CD4-positive, CD25-positive, alpha-beta regulatory T cell (primary cell): ENCODE measurements at regions not wholly inside any gene's neighbourhood (a gene's known extent, or its start where the extent isn't known, plus 50 kb on each side); places are given as distances from the start of the nearest gene placed in this dataset.
A peak's percentile ranks its signal among the peaks of the same experiment; 100 is the strongest.

Source experiments
- ATAC-seq, 2 donors: fragments of 150-1000 bp; cut with Tn5 transposase; one replicate each; pipeline ENCODE4 v1.10.0; 2021; ENCODE audit warnings: low read depth in 2 of 2, moderate number of reproducible peaks in 2 of 2, moderate library complexity in 1 of 2
- DNase-seq, 3 donors: peaks; one replicate each; pipeline versions ENCODE4 v3.0.0 to v3.0.0-alpha.2; 2012 to 2022; ENCODE audit warnings: mixed read lengths in 1 of 3
- H3K27ac ChIP-seq: one replicate; pipeline ENCODE4 v1.7.0; 2013; ENCODE audit warnings: mild to moderate bottlenecking, low read length; ENCODE audit not compliant: insufficient read depth, poor library complexity, severe bottlenecking
- H3K27me3 ChIP-seq: one replicate; pipeline ENCODE4 v1.7.0; 2013; ENCODE audit warnings: low read length; ENCODE audit not compliant: control insufficient read depth, insufficient read depth
- H3K36me3 ChIP-seq: one replicate; pipeline ENCODE4 v1.7.0; 2013; ENCODE audit warnings: mild to moderate bottlenecking, low read length, moderate library complexity; ENCODE audit not compliant: control insufficient read depth, insufficient read depth
- H3K4me1 ChIP-seq: 2 replicates; pipeline ENCODE4 v1.7.0; 2013; ENCODE audit warnings: mild to moderate bottlenecking, low read length; ENCODE audit not compliant: insufficient read depth, control insufficient read depth, poor library complexity, severe bottlenecking
- H3K4me3 ChIP-seq: one replicate; pipeline ENCODE4 v1.7.0; 2013; ENCODE audit warnings: low read depth, mild to moderate bottlenecking, low read length, moderate library complexity
- H3K9me3 ChIP-seq, 2 experiments: 1 replicate in 1 of 2; 2 replicates in 1 of 2; pipeline ENCODE4 v1.7.0; 2013; ENCODE audit warnings: low read length in 2 of 2, mild to moderate bottlenecking in 1 of 2, moderate library complexity in 1 of 2; ENCODE audit not compliant: control insufficient read depth in 2 of 2
- H3K27ac Mint-ChIP-seq, 3 donors: one replicate each; pipeline ENCODE4 v1.8.0; 2020 to 2022; ENCODE audit warnings: mild to moderate bottlenecking in 3 of 3, mixed read lengths in 3 of 3, moderate library complexity in 2 of 3
- H3K27me3 Mint-ChIP-seq: one replicate; pipeline ENCODE4 v1.8.0; 2022; ENCODE audit warnings: mild to moderate bottlenecking, mixed read lengths
- H3K36me3 Mint-ChIP-seq: one replicate; pipeline ENCODE4 v1.8.0; 2020; ENCODE audit warnings: mixed read lengths
- H3K4me1 Mint-ChIP-seq, 4 donors: one replicate each; pipeline ENCODE4 v1.8.0; 2020 to 2022; ENCODE audit warnings: mixed read lengths in 4 of 4, mild to moderate bottlenecking in 1 of 4
- H3K4me3 Mint-ChIP-seq, 4 donors: one replicate each; pipeline ENCODE4 v1.8.0; 2020 to 2022; ENCODE audit warnings: mild to moderate bottlenecking in 4 of 4, mixed read lengths in 4 of 4, moderate library complexity in 3 of 4
- H3K9me3 Mint-ChIP-seq, 7 donors: one replicate each; pipeline ENCODE4 v1.8.0; 2020 to 2022; ENCODE audit warnings: mixed read lengths in 7 of 7, mild to moderate bottlenecking in 3 of 7, moderate library complexity in 2 of 7

- no peaks in the 10 kb centered on the region for H3K27me3 Mint-ChIP-seq
- no peak for ATAC-seq
- Histone ChIP-seq H3K27me3 (no peaks in the 10 kb centered on the region), H3K27ac (no peak overlapping the region), H3K4me3 (no peak overlapping the region), H3K36me3 (no peaks in the 10 kb centered on the region), H3K4me1 (no peaks in the 10 kb centered on the region), H3K9me3 (no peaks in the 10 kb centered on the region)
- H3K36me3 Mint-ChIP-seq = no peaks in the 10 kb centered on the region
- H3K4me3 Mint-ChIP-seq = no peak overlapping the region
- peaks cover 0 to 6% (median 3%) of the 10 kb centered on the region in 7 donors for H3K9me3 Mint-ChIP-seq
- DNase-seq = no peak
- no peak overlapping the region for H3K27ac Mint-ChIP-seq
- no peaks in the 10 kb centered on the region for H3K4me1 Mint-ChIP-seq
Measured at GRCh38 chr18:60663060-60663989, 290.8 kb upstream of the MC4R start.

GRCh38 chr18:60664736-60665135 lies 292.2 kb upstream of the MC4R start:
- Mint-ChIP-seq H3K4me1 (no peaks in the 10 kb centered on the region), H3K27me3 (no peaks in the 10 kb centered on the region), H3K36me3 (no peaks in the 10 kb centered on the region), H3K27ac (no peak overlapping the region), H3K4me3 (no peak overlapping the region), H3K9me3 (peaks cover 0 to 6% (median 4%) of the 10 kb centered on the region in 7 donors)
- Histone ChIP-seq H3K9me3 (no peaks in the 10 kb centered on the region), H3K27me3 (no peaks in the 10 kb centered on the region), H3K36me3 (no peaks in the 10 kb centered on the region), H3K4me3 (no peak overlapping the region), H3K27ac (no peak overlapping the region), H3K4me1 (no peaks in the 10 kb centered on the region)
- ATAC-seq = no peak
- DNase-seq = no peak

DNA sequence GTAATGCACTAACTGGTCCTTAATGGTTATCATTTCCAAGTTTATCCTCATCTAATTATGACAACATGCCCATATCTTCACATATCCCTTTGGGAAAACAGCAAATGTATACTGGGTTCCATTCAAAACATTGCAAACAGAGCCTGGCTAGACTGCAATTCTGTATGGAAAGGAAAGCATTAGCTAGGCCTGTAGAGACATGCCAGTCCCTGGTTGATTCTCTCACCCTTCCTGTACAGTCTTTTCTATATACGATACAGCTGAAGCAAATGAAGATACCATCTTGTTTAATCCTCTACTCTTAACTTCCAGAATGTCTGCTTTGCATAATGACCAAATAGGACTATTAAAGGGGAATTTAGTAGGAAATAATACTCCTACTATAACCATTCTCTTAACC lies 294.4 kb upstream of the MC4R start:
- no peak overlapping the region for H3K4me3 ChIP-seq
- H3K4me3 Mint-ChIP-seq = no peak overlapping the region
- H3K4me1 ChIP-seq = no peaks in the 10 kb centered on the region
- H3K36me3 Mint-ChIP-seq = no peaks in the 10 kb centered on the region
- no peak overlapping the region for H3K27ac Mint-ChIP-seq
- no peak for ATAC-seq
- no peaks in the 10 kb centered on the region for H3K27me3 Mint-ChIP-seq
- peaks cover 0 to 6% (median 4%) of the 10 kb centered on the region in 7 donors for H3K9me3 Mint-ChIP-seq
- no peak for DNase-seq
- no peaks in the 10 kb centered on the region for H3K27me3 ChIP-seq
- no peaks in the 10 kb centered on the region for H3K4me1 Mint-ChIP-seq
- H3K27ac ChIP-seq = no peak overlapping the region
- no peaks in the 10 kb centered on the region for H3K36me3 ChIP-seq
- H3K9me3 ChIP-seq = no peaks in the 10 kb centered on the region

DNA sequence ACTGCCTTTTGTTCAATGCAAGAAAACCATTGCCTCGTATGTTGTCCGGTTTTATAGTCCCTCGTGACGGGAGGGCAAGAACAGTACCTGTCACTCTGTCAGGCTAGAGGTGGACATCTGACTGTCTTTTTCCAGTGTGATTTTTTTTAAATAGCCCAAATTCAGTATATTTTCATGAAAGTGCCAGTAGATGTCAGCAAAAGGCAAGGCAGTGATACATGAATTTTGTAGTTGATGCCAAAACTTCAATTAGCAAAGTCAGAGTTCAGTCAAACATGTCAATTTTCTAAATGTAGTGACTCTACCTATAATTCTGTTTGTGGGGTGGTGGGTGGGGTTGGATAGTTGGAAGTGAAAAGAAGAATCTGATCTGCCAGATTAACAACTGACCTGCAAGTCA lies 296.0 kb upstream of the MC4R start:
- Histone ChIP-seq H3K4me3 (no peak overlapping the region), H3K36me3 (no peaks in the 10 kb centered on the region), H3K4me1 (no peaks in the 10 kb centered on the region), H3K27ac (no peak overlapping the region), H3K9me3 (no peaks in the 10 kb centered on the region), H3K27me3 (no peaks in the 10 kb centered on the region)
- no peak overlapping the region for H3K27ac Mint-ChIP-seq
- H3K4me3 Mint-ChIP-seq = no peak overlapping the region
- no peaks in the 10 kb centered on the region for H3K27me3 Mint-ChIP-seq
- no peaks in the 10 kb centered on the region for H3K36me3 Mint-ChIP-seq
- no peaks in the 10 kb centered on the region for H3K4me1 Mint-ChIP-seq
- H3K9me3 Mint-ChIP-seq = peaks cover 0 to 8% (median 4%) of the 10 kb centered on the region in 7 donors
- ATAC-seq (no peak), DNase-seq (no peak)

DNA sequence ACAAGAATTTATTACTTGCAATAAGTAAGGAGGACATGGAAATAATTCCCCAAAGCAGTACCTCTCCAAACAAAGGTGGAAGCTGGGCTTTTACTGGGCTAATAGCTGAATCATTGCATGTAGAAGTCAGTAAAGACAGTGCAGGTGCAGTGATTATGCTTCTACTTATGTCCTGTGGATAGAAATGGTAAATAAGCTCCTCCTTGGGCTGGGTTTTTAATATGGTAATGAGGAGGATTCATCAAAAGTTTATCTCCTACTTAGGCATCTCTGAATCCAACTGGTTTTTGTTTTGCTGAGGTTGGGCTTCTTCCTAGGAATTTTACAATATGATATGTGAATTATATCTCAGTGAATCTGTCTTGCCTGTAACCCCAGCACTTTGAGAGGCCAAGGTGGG lies 297.4 kb upstream of the MC4R start:
- peaks cover 0 to 4% (median 2%) of the 10 kb centered on the region in 7 donors for H3K9me3 Mint-ChIP-seq
- DNase-seq (no peak), ATAC-seq (no peak)
- H3K36me3 Mint-ChIP-seq = no peaks in the 10 kb centered on the region
- no peaks in the 10 kb centered on the region for H3K27me3 Mint-ChIP-seq
- no peak overlapping the region for H3K4me3 Mint-ChIP-seq
- no peak overlapping the region for H3K27ac Mint-ChIP-seq
- Histone ChIP-seq H3K27me3 (no peaks in the 10 kb centered on the region), H3K4me3 (no peak overlapping the region), H3K27ac (no peak overlapping the region), H3K9me3 (no peaks in the 10 kb centered on the region), H3K4me1 (no peaks in the 10 kb centered on the region), H3K36me3 (no peaks in the 10 kb centered on the region)
- no peaks in the 10 kb centered on the region for H3K4me1 Mint-ChIP-seq

GRCh38 chr18:60671021-60671420 lies 298.4 kb upstream of the MC4R start:
- no peaks in the 10 kb centered on the region for H3K4me1 Mint-ChIP-seq
- no peak for DNase-seq

GRCh38 chr18:60675126-60675525 lies 302.6 kb upstream of the MC4R start:
- Histone ChIP-seq H3K27me3 (no peaks in the 10 kb centered on the region), H3K27ac (no peak overlapping the region), H3K4me3 (no peak overlapping the region), H3K4me1 (no peaks in the 10 kb centered on the region), H3K9me3 (no peaks in the 10 kb centered on the region), H3K36me3 (no peaks in the 10 kb centered on the region)
- no peaks in the 10 kb centered on the region for H3K36me3 Mint-ChIP-seq
- no peaks in the 10 kb centered on the region for H3K27me3 Mint-ChIP-seq
- no peak overlapping the region for H3K27ac Mint-ChIP-seq
- H3K9me3 Mint-ChIP-seq = peaks cover 0 to 4% (median 0%) of the 10 kb centered on the region in 7 donors
- no peak overlapping the region for H3K4me3 Mint-ChIP-seq
- no peaks in the 10 kb centered on the region for H3K4me1 Mint-ChIP-seq
- ATAC-seq = no peak
- DNase-seq = no peak

More at GRCh38 chr18:60671021-60671420, 298.4 kb upstream of the MC4R start:
- no peak overlapping the region for H3K4me3 ChIP-seq
- H3K27me3 ChIP-seq = no peaks in the 10 kb centered on the region
- Mint-ChIP-seq H3K4me3 (no peak overlapping the region), H3K27ac (peak overlapping the region in 1 of 3 donors; percentile 56), H3K36me3 (no peaks in the 10 kb centered on the region), H3K27me3 (no peaks in the 10 kb centered on the region), H3K9me3 (peaks cover 0 to 4% (median 2%) of the 10 kb centered on the region in 7 donors)
- ATAC-seq = no peak
- H3K9me3 ChIP-seq = no peaks in the 10 kb centered on the region
- no peaks in the 10 kb centered on the region for H3K36me3 ChIP-seq
- H3K27ac ChIP-seq = no peak overlapping the region
- H3K4me1 ChIP-seq = no peaks in the 10 kb centered on the region

DNA sequence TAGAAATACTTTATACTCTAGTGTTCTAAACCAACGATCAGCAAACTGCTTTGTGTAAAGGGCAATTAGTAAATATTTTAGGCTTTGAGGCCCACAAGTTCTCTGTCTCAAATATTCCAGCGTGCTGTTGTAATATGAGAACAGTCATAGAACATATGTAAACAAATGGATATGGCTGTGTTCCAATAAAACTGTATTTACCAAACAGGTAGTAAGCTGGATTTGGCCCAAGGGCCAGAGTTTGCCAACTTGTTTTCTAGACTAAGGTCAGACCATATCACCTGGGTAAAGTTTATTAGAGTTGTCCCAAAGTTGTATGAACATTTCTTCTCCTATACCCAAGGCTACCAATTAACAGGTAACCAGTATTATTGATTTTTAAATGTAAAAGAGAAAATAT lies 303.2 kb upstream of the MC4R start:
- H3K27ac ChIP-seq = no peak overlapping the region
- H3K36me3 Mint-ChIP-seq = no peaks in the 10 kb centered on the region
- no peak for ATAC-seq
- no peak for DNase-seq
- no peaks in the 10 kb centered on the region for H3K36me3 ChIP-seq
- no peaks in the 10 kb centered on the region for H3K9me3 ChIP-seq
- no peak overlapping the region for H3K4me3 Mint-ChIP-seq
- H3K4me1 Mint-ChIP-seq = no peaks in the 10 kb centered on the region
- no peak overlapping the region for H3K4me3 ChIP-seq
- H3K4me1 ChIP-seq = no peaks in the 10 kb centered on the region
- peaks cover 0 to 4% (median 0%) of the 10 kb centered on the region in 7 donors for H3K9me3 Mint-ChIP-seq
- H3K27me3 ChIP-seq = no peaks in the 10 kb centered on the region
- H3K27me3 Mint-ChIP-seq = no peaks in the 10 kb centered on the region
- no peak overlapping the region for H3K27ac Mint-ChIP-seq
